ENCODE measurements at regions not wholly inside any gene's neighbourhood (a gene's known extent, or its start where the extent isn't known, plus 50 kb on each side); places are given as distances from the start of the nearest gene placed in this dataset.

DNA sequence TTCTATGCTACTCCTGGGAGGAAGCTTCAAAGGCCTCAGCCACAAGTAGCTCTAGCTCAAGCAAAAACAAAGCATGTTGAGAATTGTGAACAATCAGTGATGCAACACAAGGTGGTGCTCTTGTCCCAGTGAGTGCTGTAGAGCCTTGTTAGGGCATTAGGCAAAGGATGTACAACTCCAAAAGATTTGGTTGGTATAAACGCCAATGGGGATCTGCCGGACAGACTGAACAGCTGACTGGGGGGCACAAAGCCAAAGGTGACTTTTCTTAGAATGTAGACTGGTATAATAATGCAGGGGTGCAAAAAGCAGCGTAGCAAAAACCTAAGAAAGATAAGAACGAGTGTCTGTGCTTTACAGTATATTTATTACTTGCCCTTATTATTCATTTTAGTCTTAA lies 62.6 kb upstream of the ALB start:
- TF ChIP-seq, protein P1, sequence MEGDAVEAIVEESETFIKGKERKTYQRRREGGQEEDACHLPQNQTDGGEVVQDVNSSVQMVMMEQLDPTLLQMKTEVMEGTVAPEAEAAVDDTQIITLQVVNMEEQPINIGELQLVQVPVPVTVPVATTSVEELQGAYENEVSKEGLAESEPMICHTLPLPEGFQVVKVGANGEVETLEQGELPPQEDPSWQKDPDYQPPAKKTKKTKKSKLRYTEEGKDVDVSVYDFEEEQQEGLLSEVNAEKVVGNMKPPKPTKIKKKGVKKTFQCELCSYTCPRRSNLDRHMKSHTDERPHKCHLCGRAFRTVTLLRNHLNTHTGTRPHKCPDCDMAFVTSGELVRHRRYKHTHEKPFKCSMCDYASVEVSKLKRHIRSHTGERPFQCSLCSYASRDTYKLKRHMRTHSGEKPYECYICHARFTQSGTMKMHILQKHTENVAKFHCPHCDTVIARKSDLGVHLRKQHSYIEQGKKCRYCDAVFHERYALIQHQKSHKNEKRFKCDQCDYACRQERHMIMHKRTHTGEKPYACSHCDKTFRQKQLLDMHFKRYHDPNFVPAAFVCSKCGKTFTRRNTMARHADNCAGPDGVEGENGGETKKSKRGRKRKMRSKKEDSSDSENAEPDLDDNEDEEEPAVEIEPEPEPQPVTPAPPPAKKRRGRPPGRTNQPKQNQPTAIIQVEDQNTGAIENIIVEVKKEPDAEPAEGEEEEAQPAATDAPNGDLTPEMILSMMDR (optimal IDR thresholded peaks at IDR 0.05 in 1 of 3, IDR thresholded peaks at IDR 0.05 in 1 of 3, conservative IDR thresholded peaks at IDR 0.05 in 1 of 3; ENCODE audit: extremely low read depth in 1 of 3, insufficient read depth in 2 of 3, low read length in 3 of 3), result peak; percentile 68 to 88 (median 74)
- TF ChIP-seq EZH2 (IDR thresholded peaks at IDR 0.05; ENCODE audit: low read length), result no peak
